GM20000 (cell line): ENCODE measurements at regions not wholly inside any gene's neighbourhood (a gene's known extent, or its start where the extent isn't known, plus 50 kb on each side); places are given as distances from the start of the nearest gene placed in this dataset.

Experiments
- DNase-seq: peaks from one replicate; pipeline ENCODE4 v3.0.0; 2012; ENCODE audit warnings: low spot score
- CTCF ChIP-seq: IDR thresholded peaks from 2 replicates; pipeline ENCODE4 v1.5.1; 2012; ENCODE audit warnings: mild to moderate bottlenecking, control low read depth; ENCODE audit errors: extremely low read depth, missing control alignments

GRCh38 chr9:28587052-28587451 is 1013.8 kb upstream of the C9orf72 start:
- no peak for DNase-seq
- no peak for TF ChIP-seq CTCF

GRCh38 chr9:28598408-28598807 is 1025.1 kb upstream of the C9orf72 start:
- no peak for DNase-seq
- TF ChIP-seq CTCF = no peak

- TF ChIP-seq CTCF = no peak
- DNase-seq = no peak
Measured at GRCh38 chr9:28600226-28600625, 1026.9 kb upstream of the C9orf72 start.

- TF ChIP-seq CTCF = no peak
- DNase-seq = no peak
Measured at GRCh38 chr9:28607843-28608242, 1034.6 kb upstream of the C9orf72 start.

GRCh38 chr9:28610339-28610738 is 1037.1 kb upstream of the C9orf72 start:
- no peak for TF ChIP-seq CTCF
- DNase-seq = no peak

- no peak for TF ChIP-seq CTCF
- DNase-seq = no peak
Measured at GRCh38 chr9:28616310-28616709, 1043.0 kb upstream of the C9orf72 start.

- DNase-seq = no peak
- no peak for TF ChIP-seq CTCF
Measured at GRCh38 chr9:28620011-28620410, 1046.7 kb upstream of the C9orf72 start.
